GM13977 (cell line): ENCODE measurements at regions not wholly inside any gene's neighbourhood (a gene's known extent, or its start where the extent isn't known, plus 50 kb on each side); places are given as distances from the start of the nearest gene placed in this dataset.
"Not testable (repeated sequence)": the region's sequence is repeated elsewhere in the genome, so short reads cannot be mapped to it uniquely, and the experiment has no call there.

ENCODE experiments used
- DNase-seq: peaks from one replicate; pipeline ENCODE4 v3.0.0; 2012; ENCODE audit warnings: low spot score
- CTCF ChIP-seq: IDR thresholded peaks from 2 replicates; pipeline ENCODE4 v1.5.1; 2012; ENCODE audit warnings: mild to moderate bottlenecking, control low read depth; ENCODE audit not compliant: insufficient read depth; ENCODE audit errors: extremely low read depth, missing control alignments
- in situ Hi-C: fragments of 300-500 bp; cut with MboI; formaldehyde crosslinking; loops from one replicate; pipeline ENCODE4 v1.12.0; 2022; ENCODE audit warnings: low sequenced_read_pairs, low pct_unique_long_range_greater_than_20kb, mixed read lengths, inconsistent platforms; ENCODE audit not compliant: unreplicated experiment

- no peak for TF ChIP-seq CTCF
- in situ Hi-C loops = no loop called here
- no peak for DNase-seq
Measured at GRCh38 chr1:88509379-88509778, 174.7 kb upstream of the PKN2 start.

- no peak for DNase-seq
- TF ChIP-seq CTCF = no peak
- in situ Hi-C loops = no loop called here
Measured at GRCh38 chr1:88514544-88515060, 169.5 kb upstream of the PKN2 start.

- in situ Hi-C loops, DNase-seq: not testable (repeated sequence)
Measured at GRCh38 chr1:88517499-88517898, 166.6 kb upstream of the PKN2 start.

GRCh38 chr1:88519156-88519555 is 164.9 kb upstream of the PKN2 start:
- no peak for DNase-seq
- no peak for TF ChIP-seq CTCF
- in situ Hi-C loops = no loop called here

GRCh38 chr1:88523854-88524528 is 160.1 kb upstream of the PKN2 start:
- DNase-seq = no peak
- TF ChIP-seq CTCF = no peak
- in situ Hi-C loops = no loop called here

GRCh38 chr1:88526456-88526855 is 157.6 kb upstream of the PKN2 start:
- DNase-seq = no peak
- TF ChIP-seq CTCF = no peak
- in situ Hi-C loops = no loop called here

- in situ Hi-C loops = no loop called here
- TF ChIP-seq CTCF = no peak
- DNase-seq = no peak
Measured at GRCh38 chr1:88528792-88529191, 155.3 kb upstream of the PKN2 start.
